HG03108 (cell line): ENCODE measurements at regions not wholly inside any gene's neighbourhood (a gene's known extent, or its start where the extent isn't known, plus 50 kb on each side); places are given as distances from the start of the nearest gene placed in this dataset.
"Not testable (repeated sequence)": the region's sequence is repeated elsewhere in the genome, so short reads cannot be mapped to it uniquely, and the experiment has no call there.

Experiments used
- ATAC-seq: cut with Tn5 transposase; IDR thresholded peaks from one replicate; pipeline ENCODE4 v1.9.1; 2021; ENCODE audit warnings: moderate library complexity; ENCODE audit not compliant: unreplicated experiment

DNA sequence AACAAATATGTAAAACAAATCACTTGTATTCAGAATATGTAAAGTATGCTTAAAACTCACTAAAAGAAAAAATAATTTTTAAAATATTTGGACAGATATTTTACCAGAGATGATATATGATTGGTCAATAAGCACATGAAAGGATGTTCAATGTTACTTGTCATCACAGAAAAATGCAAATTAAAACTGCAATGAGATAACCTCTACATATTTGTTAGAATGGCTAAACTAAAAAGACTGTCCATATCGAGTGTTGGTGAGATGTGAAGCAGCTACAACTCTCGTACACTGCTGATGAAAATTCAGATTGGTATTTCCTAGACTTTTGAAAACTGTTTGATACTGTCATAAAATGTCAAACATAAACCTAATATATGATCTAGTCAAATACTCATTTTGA, 685.1 kb downstream of the DTWD2 start:
- ATAC-seq, result no peak

DNA sequence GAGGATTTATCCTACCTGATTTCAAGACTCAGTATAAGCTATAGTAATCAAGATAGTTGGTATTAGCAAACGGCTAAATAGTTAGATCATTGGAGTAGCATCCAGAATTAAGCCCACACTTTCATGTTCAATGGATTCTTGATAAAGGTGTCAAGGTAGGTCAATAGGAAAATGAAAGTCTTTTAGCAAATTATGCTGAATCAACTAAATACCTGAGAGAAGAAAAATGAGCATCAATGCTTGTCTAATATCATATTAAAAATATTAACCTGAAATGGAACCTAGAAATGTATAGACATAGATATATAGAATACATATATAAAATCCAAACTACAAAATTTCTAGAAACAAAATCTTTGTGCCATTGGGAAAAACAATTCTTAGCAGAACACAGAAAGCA, 685.6 kb downstream of the DTWD2 start:
- no peak for ATAC-seq

DNA sequence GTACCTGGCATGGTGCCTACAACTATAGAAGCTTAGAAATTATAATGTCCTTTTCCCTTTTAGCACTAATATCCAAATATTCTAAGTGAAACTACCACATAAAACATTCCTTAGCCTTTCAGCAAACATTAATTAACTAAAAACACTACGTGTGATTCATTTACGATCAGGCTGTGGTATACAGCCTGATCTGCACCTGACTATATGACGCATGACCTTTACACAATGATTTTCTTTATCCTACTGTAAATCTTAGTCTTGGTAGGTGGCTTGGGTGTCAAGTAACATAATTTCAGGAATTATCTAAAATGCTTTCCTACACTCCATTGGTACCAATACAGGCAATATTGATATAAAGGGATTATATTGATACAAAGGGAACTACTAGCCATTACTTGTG, 686.7 kb downstream of the DTWD2 start:
- ATAC-seq, result no peak

DNA sequence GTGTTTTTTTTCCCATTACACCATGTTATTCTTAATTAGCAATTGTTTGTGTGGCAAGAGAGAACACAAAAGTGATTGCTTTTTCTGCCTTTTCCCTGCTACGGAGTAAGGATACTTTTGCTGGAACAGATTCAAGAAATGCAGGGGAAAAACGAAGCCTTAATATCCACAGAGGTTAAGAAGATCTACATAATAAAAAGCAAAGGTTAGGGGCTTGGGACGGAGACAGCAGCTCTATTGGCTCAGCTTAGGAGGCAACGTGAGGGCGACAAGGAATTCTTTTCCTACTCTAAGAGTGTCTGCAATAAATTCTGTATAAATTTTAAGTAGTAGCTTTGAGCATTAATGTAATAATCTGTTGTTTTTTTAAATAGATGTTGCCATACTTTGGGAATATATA, 693.3 kb downstream of the DTWD2 start:
- ATAC-seq, result no peak

DNA sequence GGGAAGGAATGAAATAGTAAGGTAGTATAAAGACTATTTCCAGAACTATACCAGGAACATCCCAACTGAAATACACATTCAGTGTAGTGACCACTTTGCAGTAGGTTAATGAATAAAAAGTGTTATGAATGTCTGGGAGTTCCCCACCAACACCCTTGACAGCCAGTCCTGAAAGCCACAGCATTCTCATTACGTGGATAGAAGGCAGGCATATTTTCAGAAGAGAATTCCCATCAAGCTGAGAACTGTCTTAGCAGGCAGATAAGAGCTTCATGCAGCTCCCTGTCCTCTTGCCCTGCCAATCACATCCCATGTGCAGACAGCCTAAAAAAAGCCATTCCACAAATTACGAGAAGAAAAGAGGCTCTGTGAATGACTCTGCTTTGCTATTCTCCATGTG, 695.0 kb downstream of the DTWD2 start:
- ATAC-seq, result no peak

DNA sequence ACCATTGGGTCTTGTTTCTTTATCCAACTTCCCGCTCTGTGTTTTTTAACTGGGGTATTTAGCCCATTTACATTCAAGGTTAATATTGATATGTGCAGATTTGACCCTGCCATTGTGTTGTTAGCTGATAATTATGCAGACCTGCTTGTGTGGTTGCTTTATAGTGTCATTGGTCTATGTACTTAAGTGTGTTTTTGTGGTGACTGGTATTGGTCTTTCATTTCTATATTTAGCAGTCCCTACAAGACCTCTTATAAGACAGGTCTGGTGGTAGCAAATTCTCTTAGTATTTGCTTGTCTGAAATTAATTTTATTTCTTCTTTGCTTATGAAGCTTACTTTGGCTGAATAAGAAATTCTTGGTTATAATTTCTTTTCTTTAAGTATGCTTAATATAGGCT, 698.1 kb downstream of the DTWD2 start:
- no peak for ATAC-seq

DNA sequence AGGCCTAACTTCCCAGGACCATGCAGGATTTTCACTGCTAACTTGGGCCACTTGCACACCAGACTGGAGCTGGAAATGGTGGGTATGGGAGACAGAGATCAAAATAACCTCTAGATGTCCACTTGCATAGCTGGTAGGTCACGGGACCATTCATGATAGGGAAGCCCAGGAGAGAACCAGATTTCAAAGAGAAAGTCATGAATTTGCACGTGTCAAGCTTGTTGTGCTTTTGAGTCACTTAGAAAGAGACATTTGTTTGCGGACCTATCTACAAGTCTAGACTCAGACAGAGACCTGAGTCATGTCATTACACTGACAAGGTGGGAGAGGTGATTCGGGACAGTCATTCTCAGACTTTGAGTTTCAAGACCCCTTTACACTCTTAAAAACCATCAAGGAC, 704.1 kb downstream of the DTWD2 start:
- not testable (repeated sequence) for ATAC-seq

DNA sequence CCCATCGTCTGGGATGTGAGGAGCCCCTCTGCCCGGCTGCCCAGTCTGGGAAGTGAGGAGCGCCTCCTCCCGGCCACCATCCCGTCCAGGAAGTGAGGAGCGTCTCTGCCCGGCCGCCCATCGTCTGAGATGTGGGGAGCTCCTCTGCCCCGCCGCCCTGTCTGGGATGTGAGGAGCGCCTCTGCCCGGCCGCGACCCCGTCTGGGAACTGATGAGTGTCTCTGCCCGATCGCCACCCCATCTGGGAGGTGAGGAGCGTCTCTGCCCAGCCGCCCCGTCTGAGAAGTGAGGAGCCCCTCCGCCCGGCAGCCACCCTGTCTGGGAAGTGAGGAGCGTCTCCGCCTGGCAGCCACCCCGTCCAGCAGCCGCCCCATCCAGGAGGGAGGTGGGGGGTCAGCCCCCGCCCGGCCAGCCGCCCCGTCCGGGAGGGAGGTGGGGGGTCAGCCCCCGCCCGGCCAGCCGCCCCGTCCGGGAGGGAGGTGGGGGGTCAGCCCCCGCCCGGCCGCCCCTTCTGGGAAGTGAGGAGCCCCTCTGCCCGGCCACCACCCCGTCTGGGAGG, 705.8 kb downstream of the DTWD2 start:
- ATAC-seq, result not testable (repeated sequence)

DNA sequence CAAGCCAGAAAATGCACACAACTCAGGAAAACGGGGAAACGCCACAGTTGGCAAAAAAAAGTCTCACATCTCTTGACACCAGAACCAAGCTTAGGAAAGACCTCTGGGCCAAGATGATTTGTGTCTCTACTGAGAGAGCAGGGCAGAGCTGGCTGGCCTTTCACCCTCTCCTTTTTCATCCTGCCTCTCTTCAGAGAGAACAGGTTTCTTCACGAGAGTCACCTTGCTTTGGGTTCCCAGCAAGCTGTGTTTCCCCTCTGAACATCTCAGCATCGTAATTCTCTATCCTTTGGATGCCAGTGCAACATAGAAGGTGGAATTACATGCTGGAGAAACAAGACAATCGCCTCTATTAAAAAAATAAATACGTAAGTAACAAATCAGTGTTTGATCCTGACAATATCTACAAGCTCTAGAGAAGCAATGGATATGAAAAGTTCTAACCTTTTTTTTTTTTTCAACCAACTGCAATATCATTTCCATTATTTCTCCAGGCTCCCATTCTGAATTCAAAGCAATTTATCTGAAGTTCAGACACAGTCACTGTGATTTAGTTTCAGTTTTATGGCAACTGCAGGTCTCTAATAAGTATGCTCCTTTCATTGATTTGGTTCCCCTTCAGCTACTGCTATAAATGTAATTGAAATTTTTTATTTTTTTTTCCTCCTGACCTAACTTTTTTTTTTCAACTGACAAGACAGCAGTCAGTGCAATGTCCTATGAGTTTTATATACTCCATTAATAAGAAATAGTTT, 708.6 kb downstream of the DTWD2 start:
- ATAC-seq, result no peak

DNA sequence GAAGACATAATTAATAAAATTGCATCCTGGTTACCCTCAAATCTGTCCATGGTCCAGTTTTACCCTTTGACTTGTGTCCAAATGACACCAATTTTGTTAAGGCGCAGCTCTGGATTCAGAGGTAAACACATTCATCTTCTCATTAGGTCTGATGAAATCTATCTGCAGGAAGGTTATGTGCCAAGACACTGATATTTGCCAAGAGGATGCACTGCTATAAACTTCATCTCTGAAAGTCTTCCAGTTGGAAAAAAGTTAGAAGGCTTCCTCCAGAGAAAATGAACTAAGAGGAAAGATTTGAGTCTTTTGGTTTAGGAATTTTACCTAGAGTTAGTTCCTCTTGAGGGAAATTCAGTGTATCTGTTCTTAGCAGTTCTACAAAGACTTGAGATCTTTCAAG, 717.8 kb downstream of the DTWD2 start:
- no peak for ATAC-seq

DNA sequence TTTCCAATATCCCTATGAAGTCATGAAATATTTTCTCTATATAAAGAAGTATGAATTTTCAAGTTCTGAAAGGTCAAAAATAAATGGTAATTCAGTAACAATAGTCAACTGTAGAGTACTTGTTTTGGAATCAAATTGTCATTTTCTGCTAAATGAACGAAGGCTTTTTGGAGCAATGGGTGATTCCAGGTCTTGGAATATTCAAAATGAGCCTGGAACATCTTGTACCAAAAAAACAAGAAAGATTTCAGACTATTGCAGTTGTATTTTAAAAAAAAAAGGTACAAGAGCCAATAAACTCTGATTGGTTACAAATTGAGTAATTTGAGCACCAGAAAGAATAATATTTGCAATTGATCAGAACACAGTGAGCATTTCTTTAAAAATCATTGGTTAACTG, 730.1 kb downstream of the DTWD2 start:
- no peak for ATAC-seq

DNA sequence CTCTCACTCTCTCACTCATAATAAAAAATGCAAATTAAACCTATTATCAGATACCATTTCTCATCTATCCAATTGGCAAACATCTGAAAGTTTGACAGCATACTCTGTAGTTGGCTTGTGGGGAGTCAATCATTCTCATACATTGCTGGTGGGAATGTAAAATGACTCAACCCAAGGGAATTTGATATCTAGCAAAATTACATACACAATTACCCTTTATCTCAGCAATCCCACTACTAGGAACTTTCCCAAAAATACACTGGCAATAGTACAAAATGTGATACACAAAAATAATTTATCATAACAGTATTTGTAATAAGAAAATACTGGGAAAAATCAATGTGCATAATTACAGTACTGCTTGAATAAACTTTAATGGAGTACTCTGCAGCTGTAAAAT, 731.3 kb downstream of the DTWD2 start:
- ATAC-seq, result no peak

DNA sequence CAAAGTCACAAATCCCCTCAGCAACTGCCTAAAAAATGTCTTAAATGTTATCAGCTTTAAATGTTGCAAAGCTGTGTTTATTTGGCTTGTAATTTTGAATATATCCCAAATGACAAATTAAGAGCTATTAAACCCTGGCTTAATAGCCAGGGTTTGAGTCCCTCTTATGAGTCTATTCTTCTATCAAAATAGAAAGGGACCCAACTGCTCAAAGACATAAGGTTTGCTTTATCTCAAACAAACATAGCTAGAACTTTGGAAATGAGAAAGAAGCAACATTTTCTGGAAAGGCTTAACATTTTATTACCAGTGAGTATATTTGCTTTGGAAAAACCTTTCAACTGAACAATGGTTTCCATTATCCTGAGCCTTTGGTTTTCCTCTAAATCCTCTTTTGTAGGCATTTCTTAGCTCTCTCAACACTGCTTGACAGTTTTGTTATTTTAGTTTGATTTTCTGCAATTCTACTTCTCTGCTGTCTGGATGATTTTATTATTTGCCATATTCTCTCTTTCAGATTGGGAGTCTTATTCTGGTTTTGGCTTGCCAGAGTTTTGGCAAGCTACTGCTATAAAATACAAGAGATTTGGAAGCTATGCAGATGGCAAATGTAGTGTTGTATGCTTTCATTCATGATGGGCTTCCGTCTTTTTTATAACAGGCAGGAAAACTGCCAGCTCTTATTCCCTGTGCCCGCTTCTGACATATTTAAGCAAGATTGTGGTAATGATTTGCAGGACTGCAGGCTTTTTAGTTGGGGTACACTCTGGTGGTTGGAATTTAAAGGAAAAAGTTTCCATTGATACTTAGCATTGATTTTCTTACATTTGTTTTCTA, 734.9 kb downstream of the DTWD2 start:
- no peak for ATAC-seq

DNA sequence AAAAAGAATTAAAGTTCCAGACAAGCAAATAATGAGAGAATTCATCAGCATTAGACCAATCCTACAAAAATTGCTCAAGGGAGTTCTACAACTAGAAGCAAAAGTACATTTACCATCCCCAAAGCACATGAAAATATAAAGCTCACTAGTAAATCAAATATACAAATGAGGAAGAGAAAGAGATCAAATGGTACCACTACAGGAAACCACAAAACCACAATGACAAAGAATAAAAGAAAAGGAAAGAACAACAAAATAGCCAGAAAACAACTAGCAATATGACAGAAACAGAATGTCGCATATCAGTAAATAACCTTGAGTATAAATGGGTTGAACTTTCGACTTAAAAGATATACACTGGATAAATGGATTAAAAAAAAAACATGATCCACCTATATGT, 739.0 kb downstream of the DTWD2 start:
- ATAC-seq, result peak; percentile 89

DNA sequence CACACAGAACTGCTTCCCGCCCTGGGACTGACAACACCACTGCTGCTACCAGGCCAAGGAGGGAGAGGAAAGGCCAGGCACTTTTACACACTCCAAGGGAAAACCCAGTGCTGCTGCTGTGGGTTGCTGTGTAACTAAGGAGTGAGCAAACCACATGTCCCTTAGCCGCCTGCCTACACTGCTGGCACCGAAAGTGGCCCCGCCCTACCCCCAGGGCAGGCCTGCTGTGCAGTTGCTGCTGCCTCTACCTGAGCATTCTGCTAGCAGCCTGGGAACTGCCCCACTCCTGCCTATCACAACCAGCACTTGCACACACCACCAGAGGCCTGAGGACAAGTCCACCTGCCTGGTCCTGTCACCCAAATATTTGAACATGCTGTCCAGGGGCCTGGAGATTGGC, 740.9 kb downstream of the DTWD2 start:
- ATAC-seq, result no peak

DNA sequence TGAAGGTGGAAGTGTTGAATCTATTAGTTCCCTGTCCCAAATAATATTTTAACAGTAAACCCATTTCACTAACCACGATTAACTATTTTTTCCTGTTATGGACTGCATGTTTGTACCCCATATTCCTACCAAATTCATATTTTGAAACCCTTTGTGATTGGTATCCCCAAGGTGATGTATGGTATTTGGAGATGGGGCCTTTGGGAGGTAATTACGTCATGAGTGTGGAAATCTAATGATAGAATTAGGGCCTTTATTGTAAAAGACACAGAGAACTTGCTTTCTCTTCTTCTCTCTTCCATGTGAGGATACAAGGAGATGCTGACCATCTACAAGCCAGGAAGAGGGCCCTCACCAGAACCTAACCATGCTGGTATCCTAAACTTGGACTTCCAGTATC, 744.7 kb downstream of the DTWD2 start:
- no peak for ATAC-seq

DNA sequence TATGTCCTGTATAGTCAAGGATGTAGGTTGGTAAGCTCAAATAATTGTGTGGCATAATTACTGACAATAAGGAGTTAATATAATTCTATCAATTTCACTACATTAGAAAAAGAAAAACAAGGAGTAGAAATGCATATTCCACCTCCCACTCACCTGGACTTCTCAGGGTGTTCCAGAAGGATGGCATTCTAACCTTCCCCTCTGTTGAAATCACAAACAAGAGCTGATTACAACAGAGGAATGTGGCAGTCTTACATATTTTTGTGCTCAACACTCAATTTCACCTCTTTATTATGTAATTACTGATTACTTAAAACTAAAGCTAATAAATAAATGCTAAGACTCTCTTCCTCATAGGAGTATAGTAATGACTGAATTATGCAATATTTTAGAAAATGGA, 745.3 kb downstream of the DTWD2 start:
- ATAC-seq, result no peak

DNA sequence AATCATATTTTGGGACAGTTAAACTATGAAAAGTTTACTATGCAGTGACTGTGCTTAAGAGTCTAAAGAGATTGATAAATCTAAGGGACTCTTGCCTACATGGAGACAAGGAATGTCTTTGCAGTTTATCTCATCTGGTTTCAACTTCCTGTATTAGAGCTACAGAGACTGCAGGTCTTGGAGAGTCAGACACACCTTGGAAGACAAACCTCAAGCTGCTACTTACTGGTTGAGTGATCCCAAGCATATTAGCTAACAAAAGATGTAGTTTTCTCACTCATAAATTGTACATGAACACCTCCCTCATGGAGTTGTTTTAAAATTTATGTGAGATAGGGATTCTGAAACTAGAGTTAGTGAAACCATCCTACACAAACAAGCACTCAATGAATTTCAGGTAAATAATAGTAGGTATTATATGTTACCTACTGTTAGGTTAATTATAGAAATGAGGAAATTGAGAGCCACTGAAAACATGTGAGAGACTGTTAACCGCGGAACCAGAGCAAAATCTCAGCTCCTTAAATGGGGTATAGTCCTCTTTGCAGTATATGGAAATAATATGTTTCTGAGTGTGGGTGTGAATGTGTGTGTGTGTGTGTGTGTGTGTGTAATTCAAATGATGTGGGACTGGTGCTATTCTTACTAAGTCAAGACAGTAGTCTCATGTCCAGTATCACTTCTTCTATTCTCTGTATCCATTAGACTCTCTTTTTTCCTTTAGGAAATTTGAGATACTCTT, 752.1 kb downstream of the DTWD2 start:
- peak; percentile 74 for ATAC-seq

DNA sequence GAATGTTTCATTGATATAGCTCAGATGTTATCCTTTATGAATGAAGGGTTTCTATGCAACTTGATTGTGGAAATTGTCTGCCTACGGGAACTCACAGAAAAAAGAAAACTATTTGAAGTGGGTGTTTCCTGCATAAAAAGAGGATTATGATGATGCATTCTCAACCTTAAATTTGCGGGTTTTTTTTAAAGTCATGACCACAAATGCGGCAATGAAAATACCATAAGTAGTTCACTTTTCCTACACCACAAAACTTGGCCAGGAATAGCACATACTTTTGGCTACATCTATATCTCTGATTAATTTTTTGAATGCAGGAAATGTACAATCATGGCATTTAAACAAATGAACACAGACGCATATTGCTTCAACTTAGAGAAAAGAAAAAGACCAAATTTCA, 754.7 kb downstream of the DTWD2 start:
- ATAC-seq, result no peak

DNA sequence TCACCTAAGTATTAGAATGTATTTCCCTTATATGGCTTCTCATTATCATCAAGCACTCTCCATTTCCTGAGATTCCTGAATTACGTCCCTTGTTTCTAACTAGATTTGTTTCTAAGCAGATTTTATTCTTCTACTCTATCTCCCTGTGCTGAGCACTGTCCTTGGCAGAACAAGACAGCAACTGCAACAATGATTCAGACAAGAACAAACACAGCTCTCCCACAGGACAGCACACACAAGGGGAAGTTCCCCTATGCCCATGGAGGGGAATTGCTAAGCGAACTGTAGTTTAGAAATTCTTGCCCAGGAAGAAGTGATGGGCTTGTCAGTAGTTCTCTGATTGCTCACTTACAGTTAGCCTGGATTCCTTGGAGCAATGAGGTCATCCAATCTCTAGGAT, 759.9 kb downstream of the DTWD2 start:
- no peak for ATAC-seq

DNA sequence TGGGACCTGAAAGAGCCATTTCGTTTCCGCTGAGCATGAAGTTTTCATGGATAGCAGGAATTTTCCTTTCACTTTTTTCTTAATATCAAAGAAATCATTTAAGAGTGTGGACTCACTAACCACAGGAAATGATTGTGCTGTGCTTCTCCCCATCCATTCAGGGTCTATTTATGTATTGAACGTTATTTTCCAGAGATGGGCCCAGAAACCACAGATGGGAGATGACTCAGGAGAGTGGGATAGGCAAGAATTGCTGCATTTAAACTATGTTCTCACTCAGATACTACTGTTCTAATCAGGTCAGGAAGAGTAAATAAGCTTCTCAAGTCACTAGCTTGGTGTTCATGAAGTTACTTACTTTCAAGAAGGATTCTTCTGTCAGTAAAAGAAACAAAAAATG, 763.8 kb downstream of the DTWD2 start:
- ATAC-seq, result no peak
